Retinal pigment epithelial cell (primary cell): ENCODE measurements at regions not wholly inside any gene's neighbourhood (a gene's known extent, or its start where the extent isn't known, plus 50 kb on each side); places are given as distances from the start of the nearest gene placed in this dataset.
A peak's percentile ranks its signal among the peaks of the same experiment; 100 is the strongest.

Experiments
- DNase-seq: peaks from one replicate; pipeline ENCODE4 v3.0.0-alpha.2; 2010; ENCODE audit warnings: low read depth
- H3K4me3 ChIP-seq: 2 replicates; pipeline ENCODE4 v1.5.1; 2011; ENCODE audit warnings: mild to moderate bottlenecking, low read length, control low read depth, moderate library complexity
- TF ChIP-seq, protein P1 (sequence below): conservative IDR thresholded peaks from 2 replicates; pipeline ENCODE4 v1.5.1; 2011; ENCODE audit warnings: low read depth, low read length, control low read depth, inconsistent platforms

- TF ChIP-seq, protein P1, sequence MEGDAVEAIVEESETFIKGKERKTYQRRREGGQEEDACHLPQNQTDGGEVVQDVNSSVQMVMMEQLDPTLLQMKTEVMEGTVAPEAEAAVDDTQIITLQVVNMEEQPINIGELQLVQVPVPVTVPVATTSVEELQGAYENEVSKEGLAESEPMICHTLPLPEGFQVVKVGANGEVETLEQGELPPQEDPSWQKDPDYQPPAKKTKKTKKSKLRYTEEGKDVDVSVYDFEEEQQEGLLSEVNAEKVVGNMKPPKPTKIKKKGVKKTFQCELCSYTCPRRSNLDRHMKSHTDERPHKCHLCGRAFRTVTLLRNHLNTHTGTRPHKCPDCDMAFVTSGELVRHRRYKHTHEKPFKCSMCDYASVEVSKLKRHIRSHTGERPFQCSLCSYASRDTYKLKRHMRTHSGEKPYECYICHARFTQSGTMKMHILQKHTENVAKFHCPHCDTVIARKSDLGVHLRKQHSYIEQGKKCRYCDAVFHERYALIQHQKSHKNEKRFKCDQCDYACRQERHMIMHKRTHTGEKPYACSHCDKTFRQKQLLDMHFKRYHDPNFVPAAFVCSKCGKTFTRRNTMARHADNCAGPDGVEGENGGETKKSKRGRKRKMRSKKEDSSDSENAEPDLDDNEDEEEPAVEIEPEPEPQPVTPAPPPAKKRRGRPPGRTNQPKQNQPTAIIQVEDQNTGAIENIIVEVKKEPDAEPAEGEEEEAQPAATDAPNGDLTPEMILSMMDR: no peak
- no peak for DNase-seq
- H3K4me3 ChIP-seq: no peak overlapping the region
Observed at GRCh38 chr21:32907521-32907920, 118.2 kb upstream of the OLIG2 start.

DNA sequence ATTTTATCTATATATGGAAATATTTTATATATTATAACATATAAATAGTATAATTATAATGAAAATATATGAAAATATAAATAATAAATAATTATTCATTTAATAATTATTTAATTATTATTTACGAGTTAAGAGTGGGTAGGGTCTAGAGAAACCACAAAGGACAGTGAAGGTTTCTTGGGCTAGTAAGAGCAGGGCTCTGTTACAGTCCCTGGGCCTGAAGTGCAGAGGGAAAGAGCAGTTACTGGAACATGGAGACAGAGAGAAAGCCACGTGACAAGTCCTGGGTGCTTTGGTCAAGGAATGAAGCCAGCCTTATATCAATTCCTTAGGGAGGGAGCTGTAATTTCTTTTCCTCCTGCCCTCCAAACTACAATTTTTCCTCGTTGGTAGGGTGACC is 117.2 kb upstream of the OLIG2 start:
- TF ChIP-seq, protein P1: no peak
- no peak overlapping the region for H3K4me3 ChIP-seq
- DNase-seq: no peak

- no peak for DNase-seq
- H3K4me3 ChIP-seq: no peak overlapping the region
- TF ChIP-seq, protein P1: no peak
Observed at GRCh38 chr21:32909393-32909792, 116.3 kb upstream of the OLIG2 start.

- no peak overlapping the region for H3K4me3 ChIP-seq
- DNase-seq: no peak
- TF ChIP-seq, protein P1: no peak
Observed at GRCh38 chr21:32914424-32915039, 111.2 kb upstream of the OLIG2 start.

DNA sequence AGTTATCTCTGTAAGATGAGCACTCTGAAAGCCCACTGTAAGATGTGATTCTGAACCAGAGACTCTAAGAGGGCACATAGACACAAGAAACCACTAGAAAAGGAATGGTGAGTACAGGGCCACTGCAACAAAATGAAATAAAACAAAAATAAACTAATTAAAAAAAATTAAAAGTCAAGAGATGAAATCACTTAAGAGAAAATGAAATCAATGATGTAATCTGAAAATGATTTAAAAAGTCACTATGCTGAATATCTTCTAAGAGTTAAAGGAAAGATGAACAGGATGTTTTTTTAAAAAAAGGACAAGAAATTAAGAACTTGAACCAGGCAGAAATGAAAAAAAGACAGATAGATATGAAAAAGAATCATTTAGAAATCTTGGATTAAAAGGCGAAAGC is 110.6 kb upstream of the OLIG2 start:
- no peak for DNase-seq
- TF ChIP-seq, protein P1: no peak
- H3K4me3 ChIP-seq: no peak overlapping the region

DNA sequence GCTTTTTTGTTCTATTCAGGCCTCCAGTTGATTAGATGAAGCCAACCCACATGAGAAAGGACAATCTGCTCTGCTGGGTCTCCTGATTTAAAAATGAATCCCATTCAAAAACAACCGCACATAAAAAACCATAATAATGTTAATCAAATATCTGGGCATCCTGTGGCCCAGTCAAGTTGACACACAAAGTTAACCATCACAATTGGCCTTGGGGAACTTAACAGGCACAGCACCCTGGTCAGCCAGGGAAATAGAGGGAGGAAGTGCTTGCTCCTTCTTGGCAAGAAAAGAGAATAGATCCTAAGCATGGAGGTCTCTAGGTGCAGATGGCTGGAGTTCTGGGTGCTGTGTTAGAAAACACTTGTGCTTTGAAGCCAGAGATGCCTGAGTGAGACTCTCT is 109.6 kb upstream of the OLIG2 start:
- no peak overlapping the region for H3K4me3 ChIP-seq
- DNase-seq: no peak
- TF ChIP-seq, protein P1: no peak

- no peak overlapping the region for H3K4me3 ChIP-seq
- no peak for DNase-seq
- TF ChIP-seq, protein P1: peak; percentile 17
Observed at GRCh38 chr21:32916522-32917099, 109.1 kb upstream of the OLIG2 start.
